Osteocyte (in vitro differentiated cells): ENCODE measurements at regions not wholly inside any gene's neighbourhood (a gene's known extent, or its start where the extent isn't known, plus 50 kb on each side); places are given as distances from the start of the nearest gene placed in this dataset.

Experiments
- DNase-seq: peaks from one replicate; pipeline ENCODE4 v3.0.0; 2021; ENCODE audit warnings: mixed read lengths; ENCODE audit not compliant: unreplicated experiment; ENCODE audit errors: extremely low spot score
- H3K27ac Mint-ChIP-seq: one replicate; pipeline ENCODE4 v1.8.0; 2021; ENCODE audit warnings: mild to moderate bottlenecking, mixed read lengths; ENCODE audit not compliant: unreplicated experiment
- H3K27me3 Mint-ChIP-seq: one replicate; pipeline ENCODE4 v1.8.0; 2021; ENCODE audit warnings: mixed read lengths; ENCODE audit not compliant: unreplicated experiment
- H3K36me3 Mint-ChIP-seq: one replicate; pipeline ENCODE4 v1.8.0; 2021; ENCODE audit warnings: mixed read lengths; ENCODE audit not compliant: unreplicated experiment
- H3K4me1 Mint-ChIP-seq: one replicate; pipeline ENCODE4 v1.8.0; 2021; ENCODE audit warnings: mixed read lengths; ENCODE audit not compliant: unreplicated experiment
- H3K4me3 Mint-ChIP-seq: one replicate; pipeline ENCODE4 v1.8.0; 2021; ENCODE audit warnings: mild to moderate bottlenecking, moderate library complexity, mixed read lengths; ENCODE audit not compliant: unreplicated experiment
- H3K9me3 Mint-ChIP-seq: one replicate; pipeline ENCODE4 v1.8.0; 2021; ENCODE audit warnings: mixed read lengths; ENCODE audit not compliant: unreplicated experiment
- TF ChIP-seq, protein P1 (sequence below): fragments of 200-600 bp; sonication (generic); IDR thresholded peaks from 2 replicates; pipeline ENCODE4 v1.5.0; 2021; ENCODE audit warnings: antibody characterized with exemption, mild to moderate bottlenecking, moderate library complexity

DNA sequence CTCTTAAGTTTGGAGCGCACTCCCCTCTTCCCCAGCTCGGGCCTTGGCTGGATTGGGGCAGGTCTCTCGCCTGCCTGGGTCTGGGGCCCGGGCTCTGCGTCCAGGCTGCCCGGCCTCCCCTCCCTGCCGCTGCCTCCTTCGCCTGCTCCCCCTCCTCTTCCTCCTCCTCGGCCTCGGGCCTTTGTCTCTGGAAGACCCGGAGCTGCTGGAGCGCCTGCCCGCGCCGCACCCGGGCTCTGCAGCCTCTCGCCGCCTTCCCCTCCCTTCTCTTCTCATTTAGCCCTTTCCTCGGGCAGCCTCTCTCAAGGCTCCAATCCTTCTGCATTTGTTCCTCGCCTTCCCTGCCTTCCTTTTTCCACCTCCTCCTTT lies 218.5 kb downstream of the C9orf50 start:
- Mint-ChIP-seq H3K36me3 (no peaks in the 10 kb centered on the region), H3K27me3 (no peaks in the 10 kb centered on the region), H3K4me3 (no peak overlapping the region), H3K27ac (peak overlapping the region; percentile 14), H3K9me3 (no peaks in the 10 kb centered on the region), H3K4me1 (peaks cover 10% of the 10 kb centered on the region)
- TF ChIP-seq, protein P1, sequence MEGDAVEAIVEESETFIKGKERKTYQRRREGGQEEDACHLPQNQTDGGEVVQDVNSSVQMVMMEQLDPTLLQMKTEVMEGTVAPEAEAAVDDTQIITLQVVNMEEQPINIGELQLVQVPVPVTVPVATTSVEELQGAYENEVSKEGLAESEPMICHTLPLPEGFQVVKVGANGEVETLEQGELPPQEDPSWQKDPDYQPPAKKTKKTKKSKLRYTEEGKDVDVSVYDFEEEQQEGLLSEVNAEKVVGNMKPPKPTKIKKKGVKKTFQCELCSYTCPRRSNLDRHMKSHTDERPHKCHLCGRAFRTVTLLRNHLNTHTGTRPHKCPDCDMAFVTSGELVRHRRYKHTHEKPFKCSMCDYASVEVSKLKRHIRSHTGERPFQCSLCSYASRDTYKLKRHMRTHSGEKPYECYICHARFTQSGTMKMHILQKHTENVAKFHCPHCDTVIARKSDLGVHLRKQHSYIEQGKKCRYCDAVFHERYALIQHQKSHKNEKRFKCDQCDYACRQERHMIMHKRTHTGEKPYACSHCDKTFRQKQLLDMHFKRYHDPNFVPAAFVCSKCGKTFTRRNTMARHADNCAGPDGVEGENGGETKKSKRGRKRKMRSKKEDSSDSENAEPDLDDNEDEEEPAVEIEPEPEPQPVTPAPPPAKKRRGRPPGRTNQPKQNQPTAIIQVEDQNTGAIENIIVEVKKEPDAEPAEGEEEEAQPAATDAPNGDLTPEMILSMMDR = no peak
- DNase-seq = no peak

DNA sequence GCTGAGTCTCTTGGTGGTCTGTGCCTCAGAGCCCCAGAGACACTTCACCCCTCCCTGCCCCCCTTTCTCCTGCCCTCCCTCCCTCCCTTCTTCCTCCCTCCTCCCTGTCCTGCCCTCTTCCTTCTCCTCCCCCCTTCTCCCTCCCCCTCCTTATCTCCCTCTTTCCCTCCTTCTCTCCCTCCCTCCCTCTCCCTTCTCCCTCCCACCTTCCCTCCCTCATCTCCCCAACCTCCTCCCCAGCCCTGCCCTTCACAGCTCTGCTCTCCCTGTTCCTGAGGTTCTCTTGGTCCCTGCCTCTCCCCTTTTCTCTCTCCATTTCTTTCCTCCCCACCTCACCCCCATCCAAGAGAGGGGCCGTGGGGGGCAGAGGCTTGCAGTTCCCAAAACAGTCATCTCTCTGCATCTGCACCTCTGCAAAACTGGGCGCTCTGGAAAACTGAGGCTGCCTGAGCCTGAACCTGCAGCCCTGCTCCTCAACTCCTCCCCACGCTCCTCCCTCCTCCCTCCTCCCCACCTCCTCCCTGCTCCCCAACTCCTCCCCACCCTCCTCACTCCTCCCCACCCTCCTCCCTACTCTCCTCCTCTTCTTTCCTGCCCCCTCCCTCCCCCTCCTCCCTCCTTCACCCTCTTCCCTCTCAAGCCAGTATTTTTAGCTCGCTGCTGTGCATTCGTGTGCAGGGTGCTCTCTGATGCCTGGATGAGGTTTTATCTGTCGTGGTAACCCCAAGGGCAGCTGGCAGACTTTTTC lies 219.1 kb downstream of the C9orf50 start:
- no peaks in the 10 kb centered on the region for H3K27me3 Mint-ChIP-seq
- no peaks in the 10 kb centered on the region for H3K9me3 Mint-ChIP-seq
- H3K4me3 Mint-ChIP-seq = no peak overlapping the region
- peaks cover 10% of the 10 kb centered on the region for H3K4me1 Mint-ChIP-seq
- DNase-seq = no peak
- no peaks in the 10 kb centered on the region for H3K36me3 Mint-ChIP-seq
- TF ChIP-seq, protein P1 = no peak
- no peak overlapping the region for H3K27ac Mint-ChIP-seq

DNA sequence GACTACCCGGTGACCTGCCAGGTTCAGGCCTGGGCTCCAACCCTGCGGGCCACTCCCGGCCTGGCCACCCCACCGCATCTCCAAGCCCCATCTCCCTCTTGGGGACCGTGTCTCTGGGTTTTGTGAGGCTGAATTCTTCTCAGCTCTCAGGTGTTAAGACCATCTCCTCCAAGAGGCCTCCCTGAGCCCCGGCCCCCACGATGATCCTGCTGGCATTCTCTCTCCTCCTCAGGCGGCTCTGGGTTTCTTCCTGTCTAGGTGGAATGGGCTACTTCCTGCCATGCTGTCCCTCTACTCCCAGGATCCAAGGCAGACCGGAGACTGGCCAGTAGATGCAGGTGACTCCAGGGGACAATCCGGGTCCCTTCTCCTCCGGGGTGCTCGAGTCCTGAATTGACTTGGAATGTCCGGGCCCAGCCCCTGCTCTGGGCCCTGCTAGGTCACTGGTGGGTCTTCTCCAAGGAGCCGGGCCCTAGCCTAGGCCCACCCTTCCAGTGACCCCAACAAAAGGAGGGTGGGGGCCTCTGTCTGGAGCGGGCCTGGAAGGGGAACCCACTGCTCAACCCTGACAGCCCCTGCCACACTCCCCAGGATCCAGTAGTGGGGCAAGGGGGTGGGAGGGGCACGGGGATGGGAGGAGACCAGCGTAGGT lies 219.8 kb downstream of the C9orf50 start:
- Mint-ChIP-seq H3K27ac (no peak overlapping the region), H3K36me3 (no peaks in the 10 kb centered on the region), H3K4me3 (no peak overlapping the region), H3K27me3 (no peaks in the 10 kb centered on the region), H3K9me3 (no peaks in the 10 kb centered on the region), H3K4me1 (peaks cover 6% of the 10 kb centered on the region)
- no peak for DNase-seq
- TF ChIP-seq, protein P1 = no peak

DNA sequence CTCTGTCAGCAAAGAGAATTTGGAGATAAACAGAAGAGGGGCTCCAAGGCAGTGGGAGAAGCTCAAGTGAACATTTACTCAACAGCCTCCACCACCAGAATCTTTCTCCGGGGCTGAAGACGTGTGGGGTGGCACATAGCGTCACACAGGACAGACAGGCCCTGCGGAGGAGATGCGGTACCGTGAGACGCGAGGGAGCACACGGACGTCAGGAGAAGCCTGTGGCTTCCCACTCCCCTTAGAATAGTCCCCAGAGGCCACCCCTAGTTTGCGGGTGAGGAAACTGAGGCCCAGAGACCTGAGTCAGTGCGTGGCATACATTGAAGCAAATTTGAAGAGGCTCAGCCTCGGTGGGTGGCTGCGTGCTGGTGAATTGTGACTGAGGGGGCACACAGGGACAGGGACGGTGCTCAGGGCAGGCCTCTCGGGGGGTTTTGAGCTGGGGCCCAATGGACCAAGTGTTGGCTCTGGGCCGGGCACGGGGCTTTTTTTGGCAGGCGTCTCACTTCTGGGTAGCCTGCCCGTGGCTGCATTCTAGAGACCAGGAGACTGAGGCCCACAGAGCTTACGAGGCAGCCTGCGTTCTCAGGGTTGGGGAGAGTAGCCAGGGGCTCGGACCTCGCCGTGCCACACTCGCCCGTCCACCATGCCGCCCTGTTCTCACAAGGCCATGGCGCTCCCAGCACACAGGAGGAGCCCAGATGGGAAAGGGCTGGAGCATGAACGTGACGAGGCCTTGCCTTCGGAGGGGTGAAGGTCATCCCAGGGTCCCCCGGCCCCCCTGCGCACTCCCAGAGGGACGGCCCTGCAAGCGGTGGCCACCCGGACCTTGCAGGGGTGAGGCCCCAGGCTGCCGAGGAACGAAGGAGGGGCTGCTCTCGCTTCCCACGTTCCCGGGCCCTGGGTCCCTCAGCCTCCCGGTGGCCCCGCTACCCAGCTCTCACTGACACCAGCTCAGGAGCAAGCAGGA lies 220.6 kb downstream of the C9orf50 start:
- no peaks in the 10 kb centered on the region for H3K27me3 Mint-ChIP-seq
- H3K4me3 Mint-ChIP-seq = no peak overlapping the region
- no peaks in the 10 kb centered on the region for H3K36me3 Mint-ChIP-seq
- H3K4me1 Mint-ChIP-seq = peaks cover 6% of the 10 kb centered on the region
- TF ChIP-seq, protein P1 = no peak
- peak overlapping the region; percentile 23 for H3K27ac Mint-ChIP-seq
- DNase-seq = no peak
- no peaks in the 10 kb centered on the region for H3K9me3 Mint-ChIP-seq
